ENCODE measurements at regions not wholly inside any gene's neighbourhood (a gene's known extent, or its start where the extent isn't known, plus 50 kb on each side); places are given as distances from the start of the nearest gene placed in this dataset.

GRCh38 chr2:128494307-128494639, 175.6 kb upstream of the HS6ST1 start:
- TF ChIP-seq CTCF (IDR thresholded peaks at IDR 0.05) (no peak), POLR2A (IDR thresholded peaks at IDR 0.05) (peak in 1 of 3 donors; percentile 15)
